ENCODE measurements at regions not wholly inside any gene's neighbourhood (a gene's known extent, or its start where the extent isn't known, plus 50 kb on each side); places are given as distances from the start of the nearest gene placed in this dataset.

DNA sequence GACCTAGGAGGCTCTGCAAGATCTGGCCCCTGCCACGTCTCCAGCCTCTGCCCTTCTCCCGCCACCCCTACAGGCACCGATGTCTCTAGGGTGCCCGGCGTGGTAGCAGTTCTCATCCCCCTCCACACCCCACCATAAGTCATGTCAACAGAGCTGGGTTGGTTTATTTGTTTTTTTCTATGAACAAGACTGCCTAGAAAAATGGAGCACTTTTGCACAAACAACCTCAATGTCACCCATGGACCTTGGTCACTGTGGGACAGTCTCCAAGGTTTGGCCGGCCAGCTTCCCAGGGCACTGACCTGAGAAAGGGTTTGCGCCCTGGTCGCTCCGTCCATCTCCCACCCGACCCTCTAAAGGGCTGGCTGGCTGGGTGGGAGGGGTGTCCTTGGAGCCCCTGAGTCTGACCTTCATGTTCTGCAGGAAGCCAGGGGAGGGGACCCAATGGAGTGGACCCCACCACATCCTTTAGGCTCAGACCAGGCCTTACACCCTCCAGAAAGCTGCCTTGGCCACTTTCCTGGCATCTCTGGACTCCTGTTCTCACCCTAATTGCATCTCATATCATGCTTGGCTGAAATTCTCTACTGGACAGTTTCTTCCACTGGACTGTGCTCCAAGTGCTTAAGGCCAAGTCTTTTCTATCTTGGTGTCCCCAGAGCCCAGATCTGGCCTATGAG is 104.8 kb upstream of the PTPN1 start:
- no peak for DNase-seq (ENCODE audit: low read depth in 3 of 3)

DNA sequence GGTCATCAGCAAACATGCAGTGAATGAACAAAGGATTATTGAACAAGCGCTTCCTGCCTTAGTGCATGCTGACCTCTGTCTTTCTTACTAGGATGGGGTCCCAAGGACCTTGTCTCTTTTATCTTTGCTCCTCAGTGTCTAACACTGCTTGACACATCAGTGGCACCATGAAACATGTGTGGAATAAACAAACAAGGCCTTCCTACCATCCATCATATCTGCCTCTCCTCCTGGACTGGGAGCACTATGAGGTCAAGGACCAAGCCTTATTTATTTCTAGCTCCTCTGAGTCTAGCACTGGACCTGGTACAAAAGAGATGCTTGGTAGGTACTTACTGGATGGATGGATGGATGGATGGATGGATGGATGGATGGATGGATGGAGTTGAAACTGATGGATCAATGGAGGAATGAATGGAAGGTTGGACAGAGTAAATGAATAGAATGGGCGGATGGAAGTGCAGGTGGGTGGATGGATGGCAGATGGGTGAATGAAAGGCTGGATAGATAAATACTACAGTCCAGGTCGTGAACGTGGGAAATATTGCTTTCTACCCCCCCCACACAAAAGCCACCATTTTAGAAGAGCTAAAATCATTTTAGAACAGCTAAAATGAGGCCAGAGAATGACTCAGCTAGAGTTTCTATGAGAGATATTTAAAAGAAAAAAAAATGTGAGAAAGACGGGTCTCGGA is 104.1 kb upstream of the PTPN1 start:
- DNase-seq (ENCODE audit: low read depth in 3 of 3): no peak

- DNase-seq (ENCODE audit: low read depth in 3 of 3): no peak
These were observed 103.5 kb upstream of the PTPN1 start for GRCh38 chr20:50406610-50407136.

DNA sequence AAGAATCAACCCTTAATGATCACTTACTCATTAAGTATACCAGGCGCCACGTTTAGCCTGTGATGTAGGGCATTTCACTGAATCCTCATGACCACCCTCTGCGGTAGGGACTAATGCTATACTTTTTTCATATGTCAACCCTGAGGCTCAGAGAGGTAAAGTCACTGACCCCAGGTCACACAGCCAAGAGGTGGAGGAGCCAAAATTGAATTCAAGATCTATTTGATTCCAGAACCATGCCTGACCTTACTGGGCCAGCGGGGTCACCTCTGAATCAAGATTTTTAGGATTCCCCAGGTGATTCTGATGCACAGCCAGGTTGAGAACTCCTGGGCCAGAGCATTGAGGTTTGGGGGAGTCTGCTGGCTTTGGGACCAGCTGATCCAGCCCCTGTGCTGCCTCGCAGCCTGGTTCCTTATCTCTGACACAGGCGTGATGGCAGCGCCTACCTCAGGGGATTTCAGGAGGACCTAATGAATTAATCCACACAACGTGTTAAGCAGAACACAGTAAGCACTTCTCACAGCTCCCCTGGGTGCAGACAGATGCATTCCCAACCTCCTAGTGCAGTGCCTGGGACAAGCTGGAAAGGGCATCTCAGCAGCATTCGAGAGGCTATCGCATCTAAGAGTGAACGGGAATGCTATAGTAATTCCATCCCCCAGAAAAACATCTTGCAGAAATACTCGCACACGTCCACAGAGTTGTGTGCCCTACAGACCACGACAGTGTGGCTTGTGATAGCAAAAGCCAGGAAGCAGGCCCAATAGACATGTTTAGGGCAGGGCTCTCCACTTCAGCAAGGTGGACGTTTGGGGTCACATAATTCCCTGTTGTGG is 101.4 kb upstream of the PTPN1 start:
- no peak for DNase-seq (ENCODE audit: low read depth in 3 of 3)

- DNase-seq (ENCODE audit: low read depth in 3 of 3): no peak
These were observed 100.7 kb upstream of the PTPN1 start for GRCh38 chr20:50409495-50409894.

DNA sequence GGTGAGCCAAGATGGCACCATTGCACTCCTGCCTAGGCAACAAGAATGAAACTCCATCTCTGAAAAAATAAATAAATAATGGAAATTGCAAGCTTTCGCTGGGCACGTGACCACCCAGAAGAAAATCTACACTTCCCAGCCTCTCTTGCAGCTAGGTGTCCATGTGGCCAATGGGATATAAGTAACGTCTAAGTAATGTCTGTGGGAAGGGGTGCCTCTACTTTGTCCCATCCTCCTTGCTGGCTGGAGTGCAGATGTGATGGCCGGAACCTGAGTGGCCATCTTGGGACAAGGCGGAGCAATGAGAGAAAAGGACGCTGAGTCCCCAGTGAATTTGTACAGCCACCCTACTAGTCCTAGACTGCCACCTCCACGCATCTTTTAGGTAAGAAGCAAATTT is 99.8 kb upstream of the PTPN1 start:
- DNase-seq (ENCODE audit: low read depth in 3 of 3): no peak

DNA sequence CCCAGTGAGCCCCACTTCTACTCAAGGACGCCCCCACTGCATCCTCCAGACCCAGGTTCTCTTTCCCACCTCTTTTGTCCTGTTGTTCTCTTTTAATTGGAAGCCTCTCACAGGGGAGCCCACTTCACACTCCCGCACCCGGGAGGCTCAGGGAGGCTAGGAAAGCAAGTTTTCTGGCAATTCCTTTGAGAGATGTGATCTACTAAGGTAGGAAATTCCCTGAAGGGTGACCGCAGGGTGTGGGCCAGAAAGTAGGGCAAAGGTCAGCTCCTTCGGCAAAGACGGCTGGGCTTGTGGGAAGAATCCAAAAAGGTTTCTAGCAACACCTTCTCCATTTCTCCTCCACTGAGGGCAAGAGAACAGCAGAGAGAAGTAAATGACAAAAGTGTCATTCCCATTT is 98.1 kb upstream of the PTPN1 start:
- DNase-seq (ENCODE audit: low read depth in 3 of 3): no peak

GRCh38 chr20:50412499-50412898 is 97.7 kb upstream of the PTPN1 start:
- DNase-seq (ENCODE audit: low read depth in 3 of 3): no peak

- DNase-seq (ENCODE audit: low read depth in 3 of 3): no peak
These were observed 97.1 kb upstream of the PTPN1 start for GRCh38 chr20:50413088-50413500.

- DNase-seq (ENCODE audit: low read depth in 3 of 3): no peak
These were observed 95.1 kb upstream of the PTPN1 start for GRCh38 chr20:50415021-50415515.

GRCh38 chr20:50415516-50416268 is 94.5 kb upstream of the PTPN1 start:
- no peak for DNase-seq (ENCODE audit: low read depth in 3 of 3)

DNA sequence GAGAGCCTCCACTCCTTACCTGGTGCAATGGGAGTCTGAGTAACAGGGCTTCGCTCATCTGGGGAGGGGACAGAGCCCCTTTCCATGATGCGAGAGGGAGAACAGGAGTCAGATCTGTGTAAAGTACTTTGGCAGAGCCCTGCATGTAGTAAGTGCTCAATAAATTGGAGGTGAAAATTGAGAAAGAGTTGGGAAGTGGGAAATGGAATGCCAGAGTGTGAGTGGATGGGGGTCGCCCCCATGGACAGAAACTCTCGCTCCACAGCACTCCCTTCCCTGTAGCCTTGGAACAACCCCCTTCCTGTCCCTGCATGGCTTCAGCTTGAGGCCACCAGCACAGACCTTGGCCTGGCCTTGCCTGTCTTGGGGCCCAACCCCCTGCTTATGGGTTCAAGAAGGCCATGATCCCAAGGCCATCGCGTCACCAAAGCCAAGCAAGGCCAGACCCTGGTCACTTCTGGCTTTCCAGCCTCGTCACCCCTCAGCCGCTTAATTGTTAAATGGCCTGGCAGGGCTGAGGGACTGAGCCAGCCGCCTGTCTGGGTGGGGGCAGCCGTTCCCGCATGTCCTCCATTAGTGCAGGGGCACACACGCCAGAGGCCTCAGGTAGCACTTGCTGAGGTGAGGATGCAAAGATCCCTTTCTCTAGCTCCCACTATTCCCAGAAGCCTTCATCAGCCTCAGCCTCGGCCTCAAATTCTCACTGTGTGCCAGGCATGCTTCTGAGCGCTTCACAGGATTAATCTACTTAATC is 93.7 kb upstream of the PTPN1 start:
- DNase-seq (ENCODE audit: low read depth in 3 of 3): no peak

- no peak for DNase-seq (ENCODE audit: low read depth in 3 of 3)
These were observed 93.2 kb upstream of the PTPN1 start for GRCh38 chr20:50417023-50417329.

DNA sequence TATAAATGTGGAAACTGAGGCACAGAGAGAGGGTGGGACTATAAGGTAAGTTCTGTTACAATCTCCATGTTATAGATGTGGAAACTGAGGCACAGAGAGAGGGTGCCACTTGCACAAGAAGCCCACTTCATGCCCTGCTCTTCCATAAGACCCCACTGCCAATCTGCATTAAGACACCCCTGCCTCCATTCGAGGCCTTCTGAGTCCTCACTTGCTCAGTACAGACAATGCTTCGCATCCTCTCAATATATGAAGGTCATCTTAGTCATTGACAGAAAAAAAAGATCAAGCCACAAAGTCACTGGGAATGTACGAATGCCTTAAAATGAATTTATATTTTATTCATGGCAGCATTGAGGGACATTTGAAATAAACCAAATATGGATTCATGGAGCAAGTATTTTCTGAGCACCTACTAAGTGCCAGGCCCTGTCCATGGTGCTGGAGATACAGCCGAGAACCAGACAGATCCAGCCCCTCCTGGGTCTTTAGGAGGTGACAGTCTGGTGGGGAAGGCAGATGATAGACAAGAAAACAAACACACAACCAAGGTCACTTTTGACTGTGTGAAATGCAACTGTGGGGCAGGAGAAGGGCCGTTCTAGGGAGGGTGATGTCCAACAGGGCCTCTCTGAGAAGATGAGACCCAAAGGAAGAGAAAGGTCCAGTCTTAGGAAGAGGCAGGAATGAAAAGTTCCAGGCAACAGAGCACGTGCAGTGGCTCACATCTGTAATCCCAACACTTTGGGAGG is 92.5 kb upstream of the PTPN1 start:
- DNase-seq (ENCODE audit: low read depth in 3 of 3): no peak

DNA sequence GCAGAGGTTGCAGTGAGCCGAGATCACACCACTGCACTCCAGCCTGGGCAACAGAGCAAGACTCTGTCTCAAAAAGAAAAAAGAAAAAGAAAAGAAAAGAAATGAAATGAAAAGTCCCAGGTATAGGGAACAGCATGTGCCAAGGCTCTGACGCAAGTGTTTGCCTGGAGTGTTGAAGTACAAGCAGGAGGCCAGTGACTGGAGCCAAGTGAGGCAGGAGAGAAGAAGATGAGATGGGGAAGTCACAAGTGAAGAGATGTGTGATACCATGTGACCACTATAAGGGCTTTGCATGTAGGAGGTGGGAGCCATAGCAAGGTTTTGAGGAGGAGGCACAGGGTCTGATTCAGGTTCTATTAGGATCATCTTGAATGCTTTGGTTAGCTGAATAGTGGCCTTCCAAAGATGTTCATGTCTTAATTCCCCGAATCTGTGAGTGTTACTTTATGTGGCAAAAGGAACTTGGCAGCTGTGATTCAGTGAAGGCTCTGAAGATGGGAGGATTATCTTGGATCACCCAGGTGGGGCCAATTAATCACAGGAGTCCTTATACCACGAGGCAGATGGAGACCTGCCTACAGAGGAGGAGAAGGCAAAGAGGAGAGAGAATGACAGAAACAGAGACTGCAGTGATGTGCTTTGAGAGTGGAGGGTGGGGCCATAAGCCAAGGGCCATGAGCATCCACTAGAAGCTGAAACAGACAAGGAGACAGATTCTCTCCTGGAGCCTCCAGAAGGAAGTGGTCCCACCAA is 91.1 kb upstream of the PTPN1 start:
- no peak for DNase-seq (ENCODE audit: low read depth in 3 of 3)

DNA sequence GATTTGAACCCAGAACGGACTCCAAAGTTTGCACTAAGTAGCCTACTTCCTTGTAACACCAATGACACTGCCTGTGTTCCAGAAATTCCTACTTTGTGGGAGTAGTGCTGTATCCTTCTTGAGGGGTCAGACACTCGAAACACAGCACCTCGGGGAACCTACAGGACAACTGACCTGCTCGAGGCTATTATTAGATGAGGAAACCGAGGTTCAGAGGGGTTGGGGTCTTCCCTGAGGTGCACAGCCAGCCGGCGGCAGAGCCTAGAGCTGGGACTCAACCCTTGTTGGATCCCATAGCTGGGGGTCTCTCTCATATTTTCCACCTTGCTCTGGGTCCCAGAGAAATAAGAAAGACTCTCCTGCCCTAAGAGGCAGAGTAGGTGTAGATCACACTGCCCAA is 89.8 kb upstream of the PTPN1 start:
- no peak for DNase-seq (ENCODE audit: low read depth in 3 of 3)

DNA sequence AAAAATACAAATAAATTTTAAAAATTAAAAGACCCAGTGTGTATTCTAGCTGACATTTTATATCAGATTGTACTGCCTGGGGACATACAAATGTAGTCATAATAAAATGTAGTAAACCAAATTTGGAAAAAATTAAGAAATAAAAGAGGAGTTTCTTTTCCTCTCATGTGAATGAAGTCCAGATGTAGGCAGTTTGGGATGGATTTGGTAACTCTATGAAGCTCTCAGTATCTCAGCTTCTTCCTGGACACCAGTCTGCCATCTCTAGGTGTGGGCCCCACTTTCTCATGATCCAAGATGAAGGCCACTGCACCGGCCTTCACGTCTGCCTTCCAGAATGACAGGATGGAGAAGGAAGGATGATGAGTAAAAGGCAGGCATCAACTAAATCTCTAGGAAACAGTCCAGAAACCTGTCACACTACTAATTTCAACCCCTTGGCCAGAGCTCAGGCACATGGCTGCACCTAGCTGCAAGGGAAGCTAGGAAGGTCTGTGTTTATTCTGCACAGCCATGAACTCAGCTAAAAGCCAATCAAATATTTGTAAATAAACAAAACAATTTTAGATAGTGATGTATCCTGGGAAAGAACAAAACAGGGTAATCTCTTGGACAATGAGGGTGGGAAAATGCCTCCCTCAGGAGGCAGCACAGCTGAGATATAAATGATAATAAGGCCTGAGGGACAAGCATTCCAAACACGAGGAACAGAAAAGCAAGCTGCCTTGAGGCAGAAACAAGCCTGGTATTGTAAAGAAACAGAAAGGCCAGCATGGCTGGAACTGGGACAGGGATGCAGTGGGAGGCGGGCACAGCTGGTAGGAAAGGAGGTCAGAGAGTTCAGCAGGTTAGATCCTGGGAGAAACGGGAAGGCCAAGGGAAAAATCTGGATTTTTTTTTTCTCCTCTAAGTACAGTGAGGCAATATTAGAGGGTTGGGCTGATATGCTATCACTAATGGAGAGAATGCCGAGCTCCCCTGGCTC is 88.5 kb upstream of the PTPN1 start:
- no peak for DNase-seq (ENCODE audit: low read depth in 3 of 3)

DNA sequence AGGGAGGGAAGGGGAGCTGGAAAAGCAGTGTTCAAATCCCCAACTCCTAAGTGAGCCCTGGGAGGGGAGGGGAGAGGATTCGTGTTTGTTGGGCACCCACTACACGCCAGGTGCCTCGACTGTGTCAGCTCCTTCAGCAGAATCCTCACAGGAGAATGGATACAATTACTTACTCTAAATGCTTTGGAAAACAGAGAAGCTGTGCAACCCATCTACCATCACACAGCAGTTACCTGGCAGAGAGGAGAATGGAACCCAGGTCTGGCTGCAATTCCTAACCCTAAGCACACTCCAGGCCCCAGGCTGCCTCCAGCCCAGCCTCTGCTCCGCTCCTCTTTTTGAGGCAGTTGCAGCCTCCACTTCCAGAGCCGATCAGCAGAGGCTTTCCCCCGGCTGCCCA is 86.4 kb upstream of the PTPN1 start:
- DNase-seq (ENCODE audit: low read depth in 3 of 3): no peak
